ENCODE measurements at regions not wholly inside any gene's neighbourhood (a gene's known extent, or its start where the extent isn't known, plus 50 kb on each side); places are given as distances from the start of the nearest gene placed in this dataset.

DNA sequence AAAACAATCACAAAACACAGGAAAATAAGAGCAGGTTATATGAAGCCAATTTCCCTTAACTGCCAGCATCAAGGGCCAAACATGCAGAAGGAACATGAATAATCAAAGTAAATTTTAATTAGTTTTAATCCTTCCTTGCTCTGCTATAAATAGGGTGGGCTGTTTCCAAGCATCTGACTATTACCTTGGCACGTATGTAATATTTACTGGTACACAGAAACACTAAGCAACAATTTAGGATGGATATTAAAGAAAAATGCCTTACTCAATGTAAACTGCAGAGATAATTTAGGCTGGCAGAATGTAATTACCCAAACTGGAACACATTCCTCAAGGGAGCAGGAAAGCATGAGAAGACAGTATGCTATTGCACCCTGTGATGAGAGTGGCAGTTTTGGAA lies 468.2 kb downstream of the TDRD15 start:
- TF ChIP-seq TAF1 (IDR thresholded peaks at IDR 0.05; ENCODE audit: borderline replicate concordance, insufficient read depth, low read length), result no peak
- TF ChIP-seq POLR2AphosphoS5 (IDR thresholded peaks at IDR 0.05; ENCODE audit: low read depth, low read length), result no peak
- TF ChIP-seq SIN3A (IDR thresholded peaks at IDR 0.05; ENCODE audit: borderline replicate concordance, insufficient read depth, low read length), result no peak
- TF ChIP-seq, protein P1, sequence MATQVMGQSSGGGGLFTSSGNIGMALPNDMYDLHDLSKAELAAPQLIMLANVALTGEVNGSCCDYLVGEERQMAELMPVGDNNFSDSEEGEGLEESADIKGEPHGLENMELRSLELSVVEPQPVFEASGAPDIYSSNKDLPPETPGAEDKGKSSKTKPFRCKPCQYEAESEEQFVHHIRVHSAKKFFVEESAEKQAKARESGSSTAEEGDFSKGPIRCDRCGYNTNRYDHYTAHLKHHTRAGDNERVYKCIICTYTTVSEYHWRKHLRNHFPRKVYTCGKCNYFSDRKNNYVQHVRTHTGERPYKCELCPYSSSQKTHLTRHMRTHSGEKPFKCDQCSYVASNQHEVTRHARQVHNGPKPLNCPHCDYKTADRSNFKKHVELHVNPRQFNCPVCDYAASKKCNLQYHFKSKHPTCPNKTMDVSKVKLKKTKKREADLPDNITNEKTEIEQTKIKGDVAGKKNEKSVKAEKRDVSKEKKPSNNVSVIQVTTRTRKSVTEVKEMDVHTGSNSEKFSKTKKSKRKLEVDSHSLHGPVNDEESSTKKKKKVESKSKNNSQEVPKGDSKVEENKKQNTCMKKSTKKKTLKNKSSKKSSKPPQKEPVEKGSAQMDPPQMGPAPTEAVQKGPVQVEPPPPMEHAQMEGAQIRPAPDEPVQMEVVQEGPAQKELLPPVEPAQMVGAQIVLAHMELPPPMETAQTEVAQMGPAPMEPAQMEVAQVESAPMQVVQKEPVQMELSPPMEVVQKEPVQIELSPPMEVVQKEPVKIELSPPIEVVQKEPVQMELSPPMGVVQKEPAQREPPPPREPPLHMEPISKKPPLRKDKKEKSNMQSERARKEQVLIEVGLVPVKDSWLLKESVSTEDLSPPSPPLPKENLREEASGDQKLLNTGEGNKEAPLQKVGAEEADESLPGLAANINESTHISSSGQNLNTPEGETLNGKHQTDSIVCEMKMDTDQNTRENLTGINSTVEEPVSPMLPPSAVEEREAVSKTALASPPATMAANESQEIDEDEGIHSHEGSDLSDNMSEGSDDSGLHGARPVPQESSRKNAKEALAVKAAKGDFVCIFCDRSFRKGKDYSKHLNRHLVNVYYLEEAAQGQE (IDR thresholded peaks at IDR 0.05; ENCODE audit: insufficient read depth in 1 of 2, low read depth in 2 of 2, low read length in 2 of 2), result no peak
- TF ChIP-seq FOXP2 (optimal IDR thresholded peaks at IDR 0.05; ENCODE audit: borderline replicate concordance, extremely low read depth, extremely low read length, insufficient read depth), result no peak

All from PFSK-1 (cell line).